NB4 (cell line): ENCODE measurements at regions not wholly inside any gene's neighbourhood (a gene's known extent, or its start where the extent isn't known, plus 50 kb on each side); places are given as distances from the start of the nearest gene placed in this dataset.
"Not testable (repeated sequence)": the region's sequence is repeated elsewhere in the genome, so short reads cannot be mapped to it uniquely, and the experiment has no call there.

Experiments used
- DNase-seq: peaks from one replicate; pipeline ENCODE4 v3.0.0; 2010; ENCODE audit warnings: low read depth
- H3K4me3 ChIP-seq: one replicate; pipeline ENCODE4 v1.5.1; 2011; ENCODE audit warnings: mild to moderate bottlenecking, low read depth, low read length, moderate library complexity
- MYC ChIP-seq: IDR thresholded peaks from 2 replicates; pipeline ENCODE4 v1.6.1; 2011; ENCODE audit warnings: low read depth, low read length
- POLR2A ChIP-seq: IDR thresholded peaks from 2 replicates; pipeline ENCODE4 v1.6.1; 2011; ENCODE audit warnings: mild to moderate bottlenecking; ENCODE audit not compliant: insufficient read length; ENCODE audit errors: extremely low read depth
- TF ChIP-seq, protein P1 (sequence below): IDR thresholded peaks from 2 replicates; pipeline ENCODE4 v1.6.1; 2011; ENCODE audit warnings: low read depth, low read length
- TF ChIP-seq, protein P2 (sequence below): IDR thresholded peaks from one replicate; pipeline ENCODE4 v1.5.1; 2012; ENCODE audit warnings: low read depth, low read length

DNA sequence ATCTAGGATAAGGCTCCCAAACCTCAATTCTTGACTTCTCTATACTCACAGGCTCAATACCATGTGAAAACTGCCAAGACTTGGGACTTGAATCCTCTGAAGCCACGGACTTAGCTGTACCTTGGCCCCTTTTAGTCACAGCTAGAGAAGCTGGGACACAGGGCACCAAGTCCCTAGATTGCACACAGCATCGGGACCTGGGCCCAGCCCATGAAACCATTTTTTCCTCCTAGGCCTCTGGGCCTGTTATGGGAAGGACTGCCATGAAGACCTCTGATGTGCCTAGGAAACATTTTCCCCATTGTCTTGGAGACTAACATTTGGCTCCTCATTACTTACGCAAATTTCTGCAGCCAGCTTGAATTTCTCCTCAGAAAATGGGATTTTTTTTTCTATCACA is 1011.8 kb upstream of the DDX18 start:
- TF ChIP-seq, protein P1, sequence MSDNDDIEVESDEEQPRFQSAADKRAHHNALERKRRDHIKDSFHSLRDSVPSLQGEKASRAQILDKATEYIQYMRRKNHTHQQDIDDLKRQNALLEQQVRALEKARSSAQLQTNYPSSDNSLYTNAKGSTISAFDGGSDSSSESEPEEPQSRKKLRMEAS = no peak
- no peak for TF ChIP-seq MYC
- TF ChIP-seq, protein P2, sequence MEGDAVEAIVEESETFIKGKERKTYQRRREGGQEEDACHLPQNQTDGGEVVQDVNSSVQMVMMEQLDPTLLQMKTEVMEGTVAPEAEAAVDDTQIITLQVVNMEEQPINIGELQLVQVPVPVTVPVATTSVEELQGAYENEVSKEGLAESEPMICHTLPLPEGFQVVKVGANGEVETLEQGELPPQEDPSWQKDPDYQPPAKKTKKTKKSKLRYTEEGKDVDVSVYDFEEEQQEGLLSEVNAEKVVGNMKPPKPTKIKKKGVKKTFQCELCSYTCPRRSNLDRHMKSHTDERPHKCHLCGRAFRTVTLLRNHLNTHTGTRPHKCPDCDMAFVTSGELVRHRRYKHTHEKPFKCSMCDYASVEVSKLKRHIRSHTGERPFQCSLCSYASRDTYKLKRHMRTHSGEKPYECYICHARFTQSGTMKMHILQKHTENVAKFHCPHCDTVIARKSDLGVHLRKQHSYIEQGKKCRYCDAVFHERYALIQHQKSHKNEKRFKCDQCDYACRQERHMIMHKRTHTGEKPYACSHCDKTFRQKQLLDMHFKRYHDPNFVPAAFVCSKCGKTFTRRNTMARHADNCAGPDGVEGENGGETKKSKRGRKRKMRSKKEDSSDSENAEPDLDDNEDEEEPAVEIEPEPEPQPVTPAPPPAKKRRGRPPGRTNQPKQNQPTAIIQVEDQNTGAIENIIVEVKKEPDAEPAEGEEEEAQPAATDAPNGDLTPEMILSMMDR = no peak
- no peak for TF ChIP-seq POLR2A
- no peak for DNase-seq

DNA sequence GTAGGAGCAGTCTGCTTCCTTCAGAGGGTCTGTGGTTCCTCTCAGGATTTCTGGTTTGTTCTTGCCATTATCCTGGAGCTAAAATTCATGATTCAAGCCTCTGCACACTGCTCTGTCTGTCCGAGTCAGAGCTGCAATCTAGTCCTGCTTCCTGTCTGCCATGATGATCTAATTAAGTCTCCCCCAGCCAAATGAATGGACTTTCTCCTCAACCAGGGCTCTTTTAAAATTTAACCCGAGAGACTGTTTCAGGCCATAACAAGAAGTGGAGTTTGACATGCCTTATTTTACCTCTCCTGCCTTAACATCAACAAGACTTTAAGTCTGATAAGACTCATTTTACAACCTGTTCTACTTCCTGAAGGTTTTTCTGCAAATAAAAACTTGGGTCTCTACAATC is 1009.6 kb upstream of the DDX18 start:
- TF ChIP-seq POLR2A = no peak
- TF ChIP-seq, protein P2 = no peak
- TF ChIP-seq MYC = no peak
- TF ChIP-seq, protein P1 = no peak
- DNase-seq = no peak
- H3K4me3 ChIP-seq = no peak overlapping the region

More for the DNA sequence above, 1011.8 kb upstream of the DDX18 start:
- H3K4me3 ChIP-seq = no peak overlapping the region

DNA sequence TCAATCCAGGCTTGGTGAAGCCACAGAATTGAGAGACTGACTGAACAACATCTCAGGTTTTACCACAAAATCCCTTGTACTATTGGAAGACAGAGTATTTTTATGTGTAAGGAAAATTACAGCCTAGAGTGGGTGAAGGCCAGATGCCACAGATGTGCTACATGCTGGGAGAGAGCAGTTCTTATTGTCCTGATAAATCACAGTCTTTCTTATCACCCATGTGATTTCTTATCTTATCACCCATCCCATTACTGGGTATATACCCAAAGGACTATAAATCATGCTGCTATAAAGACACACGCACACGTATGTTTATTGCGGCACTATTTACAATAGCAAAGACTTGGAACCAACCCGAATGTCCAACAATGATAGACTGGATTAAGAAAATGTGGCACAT is 1008.0 kb upstream of the DDX18 start:
- not testable (repeated sequence) for H3K4me3 ChIP-seq, DNase-seq

DNA sequence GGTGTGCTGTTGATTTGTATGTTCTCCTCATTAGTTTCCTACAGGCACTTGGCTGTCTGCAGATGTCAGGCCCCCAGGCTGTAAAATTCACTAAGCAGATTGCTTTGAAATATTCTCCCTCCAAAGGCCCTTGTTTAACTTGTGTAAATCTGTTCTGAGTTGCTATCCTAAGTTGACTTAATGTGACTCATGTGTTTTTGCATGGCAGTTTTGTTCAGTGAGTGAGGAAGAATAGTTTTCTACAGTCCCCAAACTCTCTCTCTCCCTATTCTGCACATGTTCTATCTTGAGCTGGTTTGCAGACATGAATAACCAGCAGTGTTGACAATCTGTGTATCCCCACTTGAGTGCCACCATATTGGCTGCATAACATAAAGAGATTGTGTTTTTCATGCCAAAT is 1005.4 kb upstream of the DDX18 start:
- TF ChIP-seq, protein P1 = no peak
- TF ChIP-seq, protein P2 = no peak
- TF ChIP-seq POLR2A (no peak), MYC (no peak)
- no peak overlapping the region for H3K4me3 ChIP-seq
- DNase-seq = no peak

DNA sequence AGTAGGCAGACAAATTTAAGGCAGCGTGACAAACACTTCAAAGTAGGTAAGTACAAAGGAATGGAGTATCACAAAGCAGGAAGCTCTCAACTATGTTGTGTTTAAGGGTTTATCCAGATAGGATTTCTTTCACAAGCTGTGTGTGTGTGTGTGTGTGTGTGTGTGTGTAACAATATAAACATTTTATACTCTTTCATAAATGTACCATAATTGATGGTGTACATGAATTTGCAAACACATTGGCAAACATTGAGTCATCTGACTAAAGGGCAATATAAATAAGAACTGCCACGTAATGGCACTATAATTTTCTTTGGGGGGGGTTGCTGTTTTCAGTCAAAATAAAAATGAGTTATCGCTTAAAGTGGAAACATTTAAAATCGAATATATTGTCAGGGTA is 1004.4 kb upstream of the DDX18 start:
- DNase-seq = no peak
- no peak overlapping the region for H3K4me3 ChIP-seq
- TF ChIP-seq MYC = no peak
- TF ChIP-seq, protein P2 = no peak
- TF ChIP-seq, protein P1 = no peak
- no peak for TF ChIP-seq POLR2A

DNA sequence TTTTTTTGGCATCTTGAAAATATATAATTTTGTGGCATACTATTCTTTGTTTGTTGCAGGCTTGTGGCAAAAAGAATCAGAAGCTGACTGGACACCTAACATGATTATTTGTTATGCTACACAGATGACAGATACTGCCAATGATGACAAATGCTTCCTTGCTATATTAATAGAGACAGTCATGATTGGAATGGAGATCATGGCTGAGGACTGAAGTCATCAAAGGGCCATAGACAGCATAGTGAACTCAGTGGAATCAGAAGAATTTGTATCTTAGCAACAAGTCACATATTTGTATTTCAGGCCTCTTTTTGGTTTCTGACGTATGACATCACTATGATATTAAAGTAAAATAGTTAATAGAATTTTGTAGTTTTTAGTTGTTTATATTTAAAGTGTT is 1003.8 kb upstream of the DDX18 start:
- TF ChIP-seq, protein P2 = no peak
- TF ChIP-seq, protein P1 = no peak
- TF ChIP-seq MYC = no peak
- TF ChIP-seq POLR2A = no peak
- DNase-seq = no peak
- H3K4me3 ChIP-seq = no peak overlapping the region
